ENCODE measurements at regions not wholly inside any gene's neighbourhood (a gene's known extent, or its start where the extent isn't known, plus 50 kb on each side); places are given as distances from the start of the nearest gene placed in this dataset.

DNA sequence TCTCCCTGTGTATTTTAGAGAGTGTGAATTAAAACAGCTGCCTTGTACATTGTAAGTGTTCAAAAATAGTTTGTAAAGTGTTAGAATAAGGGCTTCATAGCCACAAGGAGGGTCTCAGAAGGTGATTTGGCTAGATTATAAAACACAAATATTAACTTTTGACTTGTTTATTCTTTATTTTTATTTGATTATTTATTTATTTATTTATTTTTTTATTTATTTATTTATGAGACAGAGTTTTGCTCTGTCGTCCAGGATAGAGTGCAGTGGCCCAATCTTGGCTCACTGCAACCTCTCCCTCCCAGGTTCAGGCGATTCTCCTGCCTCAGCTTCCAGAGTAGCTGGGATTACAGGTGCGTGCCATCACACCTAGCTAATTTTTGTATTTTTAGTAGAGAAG, 111.5 kb upstream of the RBFOX1 start:
- POLR2A ChIA-PET: no interaction called here
- RAD21 ChIA-PET (ENCODE audit: low non-redundant PET in 1 of 2, low total read pairs in 2 of 2, uncharacterized antibody in 2 of 2, unreplicated experiment in 2 of 2): no interaction called here
- no peaks in the 10 kb centered on the region for H3K36me3 ChIP-seq (ENCODE audit: control insufficient read depth in 1 of 2, insufficient read depth in 2 of 2, low read length in 2 of 2)
- H4K20me1 ChIP-seq (ENCODE audit: insufficient read depth): no peaks in the 10 kb centered on the region
- no peaks in the 10 kb centered on the region for H3K79me2 ChIP-seq (ENCODE audit: insufficient read depth, low read length)
- H3K4me3 ChIP-seq (replicated peaks in 1 of 2; ENCODE audit: low read depth in 1 of 2, low read length in 2 of 2): no peak overlapping the region
- TF ChIP-seq ELF1 (IDR thresholded peaks at IDR 0.05; ENCODE audit: borderline replicate concordance, low read depth) (no peak), YY1 (IDR thresholded peaks at IDR 0.05; ENCODE audit: extremely low read depth, insufficient replicate concordance, low read depth, low read length) (no peak), POLR2AphosphoS5 (IDR thresholded peaks at IDR 0.05; ENCODE audit: low read depth, low read length) (no peak), CEBPB (IDR thresholded peaks at IDR 0.05; ENCODE audit: low read depth) (no peak), EZH2phosphoT487 (IDR thresholded peaks at IDR 0.05; ENCODE audit: borderline replicate concordance) (no peak), FOSL1 (IDR thresholded peaks at IDR 0.05; ENCODE audit: low read depth) (no peak)
- TF ChIP-seq, protein P1, sequence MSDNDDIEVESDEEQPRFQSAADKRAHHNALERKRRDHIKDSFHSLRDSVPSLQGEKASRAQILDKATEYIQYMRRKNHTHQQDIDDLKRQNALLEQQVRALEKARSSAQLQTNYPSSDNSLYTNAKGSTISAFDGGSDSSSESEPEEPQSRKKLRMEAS (IDR thresholded peaks at IDR 0.05): no peak
- TF ChIP-seq, protein P2, sequence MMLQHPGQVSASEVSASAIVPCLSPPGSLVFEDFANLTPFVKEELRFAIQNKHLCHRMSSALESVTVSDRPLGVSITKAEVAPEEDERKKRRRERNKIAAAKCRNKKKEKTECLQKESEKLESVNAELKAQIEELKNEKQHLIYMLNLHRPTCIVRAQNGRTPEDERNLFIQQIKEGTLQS (IDR thresholded peaks at IDR 0.05): no peak
- no peak overlapping the region for H3K27ac ChIP-seq (ENCODE audit: low read depth, low read length)
- no peaks in the 10 kb centered on the region for H3K9me2 ChIP-seq (ENCODE audit: insufficient read depth)
- no peak overlapping the region for H3K9ac ChIP-seq (ENCODE audit: low read length)
- no peak for ATAC-seq
- H3K4me1 ChIP-seq (ENCODE audit: control insufficient read depth in 1 of 2, insufficient read depth in 2 of 2, low read length in 2 of 2): no peaks in the 10 kb centered on the region
- CTCF ChIA-PET: no interaction called here
- peaks cover 10 to 23% of the 10 kb centered on the region in 2 experiments; a peak in 2 of 4 replicates for H3K9me3 ChIP-seq (ENCODE audit: control insufficient read depth in 1 of 2, insufficient read depth in 1 of 2, low read depth in 1 of 2, low read length in 2 of 2)
- intact Hi-C loops (cut with micrococcal nuclease): no loop called here
- BruUV-seq (replicated peaks): no TSS peak
- H3K27me3 ChIP-seq (ENCODE audit: insufficient read depth, low read length): no peaks in the 10 kb centered on the region
- DNase-seq (ENCODE audit: low read depth, low spot score): no peak
- H2AFZ ChIP-seq (ENCODE audit: low read depth, low read length, poor library complexity, severe bottlenecking): no peak overlapping the region
- H3K4me2 ChIP-seq (ENCODE audit: low read length): no peak overlapping the region

DNA sequence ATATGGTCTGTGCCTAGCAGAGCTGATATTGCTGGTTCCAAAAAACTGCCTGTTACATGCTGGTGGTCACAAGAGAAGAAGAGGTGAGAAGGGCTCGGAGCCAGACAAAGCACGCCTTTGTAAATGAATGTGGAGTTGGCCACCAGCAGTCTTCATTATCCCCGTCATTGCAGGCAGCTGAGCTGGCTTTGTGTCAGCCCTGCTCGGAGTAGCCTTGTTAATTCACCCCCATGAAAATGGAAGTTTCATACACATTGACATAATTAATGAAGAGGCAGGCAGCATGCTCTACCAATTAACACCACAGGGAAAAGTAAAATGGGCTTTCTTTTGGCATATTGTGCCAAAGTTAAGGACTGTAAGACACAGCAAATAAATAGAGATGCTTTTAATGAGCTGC, 113.7 kb upstream of the RBFOX1 start:
- Histone ChIP-seq H3K4me1 (ENCODE audit: control insufficient read depth in 1 of 2, insufficient read depth in 2 of 2, low read length in 2 of 2) (no peaks in the 10 kb centered on the region), H3K4me3 (replicated peaks in 1 of 2; ENCODE audit: low read depth in 1 of 2, low read length in 2 of 2) (no peak overlapping the region), H3K27me3 (ENCODE audit: insufficient read depth, low read length) (no peaks in the 10 kb centered on the region), H3K9me3 (ENCODE audit: control insufficient read depth in 1 of 2, insufficient read depth in 1 of 2, low read depth in 1 of 2, low read length in 2 of 2) (peaks cover 10 to 28% of the 10 kb centered on the region in 2 experiments; a peak in 2 of 4 replicates), H3K27ac (ENCODE audit: low read depth, low read length) (no peak overlapping the region), H2AFZ (ENCODE audit: low read depth, low read length, poor library complexity, severe bottlenecking) (no peak overlapping the region), H4K20me1 (ENCODE audit: insufficient read depth) (no peaks in the 10 kb centered on the region), H3K79me2 (ENCODE audit: insufficient read depth, low read length) (no peaks in the 10 kb centered on the region), H3K4me2 (ENCODE audit: low read length) (no peak overlapping the region), H3K36me3 (ENCODE audit: control insufficient read depth in 1 of 2, insufficient read depth in 2 of 2, low read length in 2 of 2) (no peaks in the 10 kb centered on the region), H3K9me2 (ENCODE audit: insufficient read depth) (no peaks in the 10 kb centered on the region), H3K9ac (ENCODE audit: low read length) (no peak overlapping the region)
- DNase-seq (ENCODE audit: low read depth, low spot score) (no peak), ATAC-seq (no peak)
- no TSS peak for BruUV-seq (replicated peaks)
- intact Hi-C loops (cut with micrococcal nuclease): no loop called here
- RAD21 ChIA-PET (ENCODE audit: low non-redundant PET in 1 of 2, low total read pairs in 2 of 2, uncharacterized antibody in 2 of 2, unreplicated experiment in 2 of 2): no interaction called here
- POLR2A ChIA-PET: no interaction called here
- CTCF ChIA-PET: no interaction called here
- no peak for TF ChIP-seq POLR2AphosphoS5 (IDR thresholded peaks at IDR 0.05; ENCODE audit: low read depth, low read length)
- TF ChIP-seq POLR2A (IDR thresholded peaks at IDR 0.05; ENCODE audit: borderline replicate concordance, extremely low read depth, insufficient read depth, insufficient read length): no peak
- TF ChIP-seq, protein P1 (IDR thresholded peaks at IDR 0.05): no peak
- no peak for TF ChIP-seq ZFX (IDR thresholded peaks at IDR 0.05)
- TF ChIP-seq, protein P3, sequence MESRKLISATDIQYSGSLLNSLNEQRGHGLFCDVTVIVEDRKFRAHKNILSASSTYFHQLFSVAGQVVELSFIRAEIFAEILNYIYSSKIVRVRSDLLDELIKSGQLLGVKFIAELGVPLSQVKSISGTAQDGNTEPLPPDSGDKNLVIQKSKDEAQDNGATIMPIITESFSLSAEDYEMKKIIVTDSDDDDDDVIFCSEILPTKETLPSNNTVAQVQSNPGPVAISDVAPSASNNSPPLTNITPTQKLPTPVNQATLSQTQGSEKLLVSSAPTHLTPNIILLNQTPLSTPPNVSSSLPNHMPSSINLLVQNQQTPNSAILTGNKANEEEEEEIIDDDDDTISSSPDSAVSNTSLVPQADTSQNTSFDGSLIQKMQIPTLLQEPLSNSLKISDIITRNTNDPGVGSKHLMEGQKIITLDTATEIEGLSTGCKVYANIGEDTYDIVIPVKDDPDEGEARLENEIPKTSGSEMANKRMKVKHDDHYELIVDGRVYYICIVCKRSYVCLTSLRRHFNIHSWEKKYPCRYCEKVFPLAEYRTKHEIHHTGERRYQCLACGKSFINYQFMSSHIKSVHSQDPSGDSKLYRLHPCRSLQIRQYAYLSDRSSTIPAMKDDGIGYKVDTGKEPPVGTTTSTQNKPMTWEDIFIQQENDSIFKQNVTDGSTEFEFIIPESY (IDR thresholded peaks at IDR 0.05; ENCODE audit: extremely low read depth, insufficient replicate concordance, low read length): no peak
- TF ChIP-seq, protein P4, sequence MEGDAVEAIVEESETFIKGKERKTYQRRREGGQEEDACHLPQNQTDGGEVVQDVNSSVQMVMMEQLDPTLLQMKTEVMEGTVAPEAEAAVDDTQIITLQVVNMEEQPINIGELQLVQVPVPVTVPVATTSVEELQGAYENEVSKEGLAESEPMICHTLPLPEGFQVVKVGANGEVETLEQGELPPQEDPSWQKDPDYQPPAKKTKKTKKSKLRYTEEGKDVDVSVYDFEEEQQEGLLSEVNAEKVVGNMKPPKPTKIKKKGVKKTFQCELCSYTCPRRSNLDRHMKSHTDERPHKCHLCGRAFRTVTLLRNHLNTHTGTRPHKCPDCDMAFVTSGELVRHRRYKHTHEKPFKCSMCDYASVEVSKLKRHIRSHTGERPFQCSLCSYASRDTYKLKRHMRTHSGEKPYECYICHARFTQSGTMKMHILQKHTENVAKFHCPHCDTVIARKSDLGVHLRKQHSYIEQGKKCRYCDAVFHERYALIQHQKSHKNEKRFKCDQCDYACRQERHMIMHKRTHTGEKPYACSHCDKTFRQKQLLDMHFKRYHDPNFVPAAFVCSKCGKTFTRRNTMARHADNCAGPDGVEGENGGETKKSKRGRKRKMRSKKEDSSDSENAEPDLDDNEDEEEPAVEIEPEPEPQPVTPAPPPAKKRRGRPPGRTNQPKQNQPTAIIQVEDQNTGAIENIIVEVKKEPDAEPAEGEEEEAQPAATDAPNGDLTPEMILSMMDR (IDR thresholded peaks at IDR 0.05 in 2 of 3, conservative IDR thresholded peaks at IDR 0.05 in 1 of 3; ENCODE audit: borderline replicate concordance in 1 of 3, insufficient read depth in 1 of 3, low read depth in 2 of 3, low read length in 2 of 3): no peak
- TF ChIP-seq SP1 (IDR thresholded peaks at IDR 0.05; ENCODE audit: low read depth): no peak
- TF ChIP-seq EZH2phosphoT487 (IDR thresholded peaks at IDR 0.05; ENCODE audit: borderline replicate concordance): no peak
